BLaER1 treated with 17β-estradiol and CSF1 and Interleukin-3, amounts not matched to agents 10 nM and 100 nM (cell line): ENCODE measurements at regions not wholly inside any gene's neighbourhood (a gene's known extent, or its start where the extent isn't known, plus 50 kb on each side); places are given as distances from the start of the nearest gene placed in this dataset.
A peak's percentile ranks its signal among the peaks of the same experiment; 100 is the strongest.

Experiments used
- H3K27ac ChIP-seq, 11 experiments: shearing (Covaris generic); formaldehyde crosslinking; 2 replicates each; pipeline ENCODE4 v1.8.1; 2022
- H3K27me3 ChIP-seq, 11 experiments: shearing (Covaris generic); formaldehyde crosslinking; 2 replicates each; pipeline ENCODE4 v1.8.1; 2022
- H3K36me3 ChIP-seq, 11 experiments: shearing (Covaris generic); formaldehyde crosslinking; 2 replicates each; pipeline ENCODE4 v1.8.1; 2022
- H3K4me1 ChIP-seq, 10 experiments: shearing (Covaris generic); formaldehyde crosslinking; 2 replicates each; pipeline ENCODE4 v1.8.1; 2022
- H3K4me2 ChIP-seq, 11 experiments: shearing (Covaris generic); formaldehyde crosslinking; 2 replicates each; pipeline ENCODE4 v1.8.1; 2022
- H3K4me3 ChIP-seq, 10 experiments: shearing (Covaris generic); formaldehyde crosslinking; 2 replicates each; pipeline ENCODE4 v1.8.1; 2022
- H3K9ac ChIP-seq, 11 experiments: shearing (Covaris generic); formaldehyde crosslinking; 2 replicates each; pipeline ENCODE4 v1.8.1; 2022
- H3K9me3 ChIP-seq, 11 experiments: shearing (Covaris generic); formaldehyde crosslinking; replicated peaks in 1 of 11; 2 replicates each; pipeline ENCODE4 v1.8.1; 2022
- H4K20me1 ChIP-seq, 11 experiments: shearing (Covaris generic); formaldehyde crosslinking; 2 replicates each; pipeline ENCODE4 v1.8.1; 2022
- Cebpa-rat ChIP-seq, 11 experiments: shearing (Covaris generic); IDR thresholded peaks; 2 replicates each; pipeline ENCODE4 v1.8.1; 2022

GRCh38 chr4:160265836-160266235 is 1163.0 kb downstream of the RAPGEF2 start:
- no peak for TF ChIP-seq Cebpa-rat (IDR thresholded peaks at IDR 0.05)

GRCh38 chr4:160276785-160277325 is 1174.0 kb downstream of the RAPGEF2 start:
- Histone ChIP-seq H3K4me3 (no peak overlapping the region), H3K9me3 (peaks cover 10 to 23% (median 16%) of the 10 kb centered on the region in 11 experiments; a peak in 21 of 22 replicates), H4K20me1 (no peaks in the 10 kb centered on the region), H3K4me2 (no peak overlapping the region), H3K9ac (no peak overlapping the region), H3K27me3 (no peaks in the 10 kb centered on the region), H3K27ac (no peak overlapping the region), H3K4me1 (no peaks in the 10 kb centered on the region), H3K36me3 (no peaks in the 10 kb centered on the region)
- TF ChIP-seq Cebpa-rat (IDR thresholded peaks at IDR 0.05): no peak

More at GRCh38 chr4:160265836-160266235, 1163.0 kb downstream of the RAPGEF2 start:
- Histone ChIP-seq H3K4me1 (peaks cover 0 to 10% (median 0%) of the 10 kb centered on the region in 10 experiments; a peak in 6 of 20 replicates), H3K36me3 (no peaks in the 10 kb centered on the region), H3K9me3 (peaks cover 3 to 8% (median 4%) of the 10 kb centered on the region in 11 experiments; a peak in 11 of 22 replicates), H4K20me1 (no peaks in the 10 kb centered on the region), H3K4me2 (peak overlapping the region in 3 of 11 experiments; percentile 0 to 55 (median 14); a peak in 2 of 22 replicates), H3K27ac (no peak overlapping the region), H3K9ac (no peak overlapping the region), H3K4me3 (no peak overlapping the region), H3K27me3 (no peaks in the 10 kb centered on the region)

- Histone ChIP-seq H3K4me2 (no peak overlapping the region), H3K4me1 (no peaks in the 10 kb centered on the region), H3K36me3 (no peaks in the 10 kb centered on the region), H3K9ac (no peak overlapping the region), H3K27me3 (no peaks in the 10 kb centered on the region), H3K9me3 (peaks cover 0 to 5% (median 0%) of the 10 kb centered on the region in 11 experiments; a peak in 3 of 22 replicates), H3K4me3 (no peak overlapping the region), H3K27ac (no peak overlapping the region), H4K20me1 (no peaks in the 10 kb centered on the region)
- TF ChIP-seq Cebpa-rat (IDR thresholded peaks at IDR 0.05): no peak
These were observed 1180.2 kb downstream of the RAPGEF2 start for GRCh38 chr4:160283081-160283480.

GRCh38 chr4:160284516-160284915 is 1181.6 kb downstream of the RAPGEF2 start:
- H3K4me3 ChIP-seq: no peak overlapping the region
- no peaks in the 10 kb centered on the region for H3K4me1 ChIP-seq
- H3K36me3 ChIP-seq: no peaks in the 10 kb centered on the region
- no peak for TF ChIP-seq Cebpa-rat (IDR thresholded peaks at IDR 0.05)
- no peak overlapping the region for H3K27ac ChIP-seq
- no peaks in the 10 kb centered on the region for H4K20me1 ChIP-seq
- peaks cover 0 to 5% (median 0%) of the 10 kb centered on the region in 11 experiments; a peak in 3 of 22 replicates for H3K9me3 ChIP-seq
- no peaks in the 10 kb centered on the region for H3K27me3 ChIP-seq
- H3K4me2 ChIP-seq: no peak overlapping the region
- H3K9ac ChIP-seq: no peak overlapping the region

- Histone ChIP-seq H3K4me1 (no peaks in the 10 kb centered on the region), H3K27me3 (no peaks in the 10 kb centered on the region), H3K9me3 (peaks cover 0 to 5% (median 0%) of the 10 kb centered on the region in 11 experiments; a peak in 1 of 22 replicates), H3K4me3 (no peak overlapping the region), H3K4me2 (no peak overlapping the region), H3K36me3 (no peaks in the 10 kb centered on the region), H4K20me1 (no peaks in the 10 kb centered on the region), H3K27ac (no peak overlapping the region), H3K9ac (no peak overlapping the region)
- TF ChIP-seq Cebpa-rat (IDR thresholded peaks at IDR 0.05): no peak
These were observed 1183.2 kb downstream of the RAPGEF2 start for GRCh38 chr4:160286051-160286450.

GRCh38 chr4:160296476-160296875 is 1193.6 kb downstream of the RAPGEF2 start:
- H3K9me3 ChIP-seq: no peaks in the 10 kb centered on the region
- no peak overlapping the region for H3K9ac ChIP-seq
- H3K36me3 ChIP-seq: no peaks in the 10 kb centered on the region
- no peaks in the 10 kb centered on the region for H3K4me1 ChIP-seq
- H3K4me2 ChIP-seq: no peak overlapping the region
- no peak for TF ChIP-seq Cebpa-rat (IDR thresholded peaks at IDR 0.05)
- H3K4me3 ChIP-seq: no peak overlapping the region
- no peaks in the 10 kb centered on the region for H3K27me3 ChIP-seq
- H3K27ac ChIP-seq: no peak overlapping the region
- H4K20me1 ChIP-seq: no peaks in the 10 kb centered on the region

- Histone ChIP-seq H3K4me1 (no peaks in the 10 kb centered on the region), H3K36me3 (no peaks in the 10 kb centered on the region), H3K4me3 (no peak overlapping the region), H3K4me2 (no peak overlapping the region), H4K20me1 (no peaks in the 10 kb centered on the region), H3K9ac (no peak overlapping the region), H3K27ac (no peak overlapping the region), H3K9me3 (no peaks in the 10 kb centered on the region), H3K27me3 (no peaks in the 10 kb centered on the region)
- no peak for TF ChIP-seq Cebpa-rat (IDR thresholded peaks at IDR 0.05)
These were observed 1196.3 kb downstream of the RAPGEF2 start for GRCh38 chr4:160299177-160299576.

GRCh38 chr4:160299608-160300007 is 1196.7 kb downstream of the RAPGEF2 start:
- Histone ChIP-seq H3K27me3 (no peaks in the 10 kb centered on the region), H3K36me3 (no peaks in the 10 kb centered on the region), H4K20me1 (no peaks in the 10 kb centered on the region), H3K4me3 (no peak overlapping the region), H3K4me2 (no peak overlapping the region), H3K27ac (no peak overlapping the region), H3K9me3 (no peaks in the 10 kb centered on the region), H3K9ac (no peak overlapping the region), H3K4me1 (no peaks in the 10 kb centered on the region)
- TF ChIP-seq Cebpa-rat (IDR thresholded peaks at IDR 0.05): no peak

GRCh38 chr4:160316036-160316435 is 1213.2 kb downstream of the RAPGEF2 start:
- Histone ChIP-seq H3K36me3 (no peaks in the 10 kb centered on the region), H4K20me1 (no peaks in the 10 kb centered on the region), H3K4me2 (no peak overlapping the region), H3K9me3 (no peaks in the 10 kb centered on the region), H3K4me1 (no peaks in the 10 kb centered on the region), H3K27me3 (no peaks in the 10 kb centered on the region), H3K27ac (no peak overlapping the region), H3K4me3 (no peak overlapping the region), H3K9ac (no peak overlapping the region)
- TF ChIP-seq Cebpa-rat (IDR thresholded peaks at IDR 0.05): no peak

GRCh38 chr4:160318567-160319220 is 1215.8 kb downstream of the RAPGEF2 start:
- no peak for TF ChIP-seq Cebpa-rat (IDR thresholded peaks at IDR 0.05)
- no peak overlapping the region for H3K4me2 ChIP-seq
- H3K27ac ChIP-seq: no peak overlapping the region
- no peaks in the 10 kb centered on the region for H3K27me3 ChIP-seq
- H3K4me3 ChIP-seq: no peak overlapping the region
- no peaks in the 10 kb centered on the region for H3K4me1 ChIP-seq
- no peaks in the 10 kb centered on the region for H4K20me1 ChIP-seq
- no peak overlapping the region for H3K9ac ChIP-seq
- no peaks in the 10 kb centered on the region for H3K9me3 ChIP-seq
- no peaks in the 10 kb centered on the region for H3K36me3 ChIP-seq
